ENCODE measurements at regions not wholly inside any gene's neighbourhood (a gene's known extent, or its start where the extent isn't known, plus 50 kb on each side); places are given as distances from the start of the nearest gene placed in this dataset.

- CTCF ChIA-PET: no interaction called here
- no peaks in the 10 kb centered on the region for H3K9me3 Mint-ChIP-seq
- no peak for DNase-seq
- H3K4me3 Mint-ChIP-seq: no peak overlapping the region
- no peaks in the 10 kb centered on the region for H3K27me3 Mint-ChIP-seq
- H3K27ac Mint-ChIP-seq: no peak overlapping the region
- H3K4me1 Mint-ChIP-seq: no peaks in the 10 kb centered on the region
- no peaks in the 10 kb centered on the region for H3K36me3 Mint-ChIP-seq
These were observed 373.5 kb upstream of the CELF2 start for GRCh38 chr10:10644008-10644646.

DNA sequence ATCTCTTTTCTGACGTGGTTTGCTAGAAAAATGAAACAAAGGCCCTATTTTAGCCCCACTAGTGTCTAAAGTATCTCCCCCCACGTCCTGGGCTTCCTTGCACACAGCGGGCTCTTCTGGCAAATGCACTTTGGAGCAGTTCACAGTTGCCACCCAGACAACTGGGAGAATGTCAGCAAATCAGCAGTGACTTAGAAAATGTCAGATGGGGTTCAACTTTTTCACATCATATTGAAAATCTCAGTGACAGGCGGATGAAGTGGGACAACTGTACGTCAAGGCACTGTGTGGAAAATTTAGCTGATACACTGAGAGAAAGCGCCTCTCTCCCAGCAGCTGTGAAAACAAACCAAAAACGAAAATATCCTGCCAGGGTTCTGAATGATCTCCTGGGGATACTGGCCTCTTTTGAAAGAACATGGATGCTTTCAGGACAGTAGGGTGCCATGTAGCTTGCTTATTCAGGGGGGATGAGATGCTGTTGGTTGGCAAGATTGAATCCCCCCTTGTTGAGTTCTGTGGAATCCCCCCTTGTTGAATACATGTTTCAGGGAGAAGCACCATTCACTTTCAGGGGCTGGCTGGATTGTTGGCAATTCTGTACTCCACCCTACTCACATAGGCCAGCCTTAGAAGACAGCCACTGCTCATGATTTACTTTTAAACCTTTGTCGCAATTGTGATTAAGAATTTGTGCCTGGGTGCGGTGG, 372.8 kb upstream of the CELF2 start:
- Mint-ChIP-seq H3K4me3 (no peak overlapping the region), H3K36me3 (no peaks in the 10 kb centered on the region), H3K9me3 (no peaks in the 10 kb centered on the region), H3K27me3 (no peaks in the 10 kb centered on the region), H3K27ac (no peak overlapping the region), H3K4me1 (no peaks in the 10 kb centered on the region)
- no peak for DNase-seq
- CTCF ChIA-PET: no interaction called here

- H3K36me3 Mint-ChIP-seq: no peaks in the 10 kb centered on the region
- CTCF ChIA-PET: no interaction called here
- H3K27ac Mint-ChIP-seq: no peak overlapping the region
- no peaks in the 10 kb centered on the region for H3K27me3 Mint-ChIP-seq
- no peak for DNase-seq
- H3K4me1 Mint-ChIP-seq: no peaks in the 10 kb centered on the region
- H3K4me3 Mint-ChIP-seq: no peak overlapping the region
- no peaks in the 10 kb centered on the region for H3K9me3 Mint-ChIP-seq
These were observed 370.3 kb upstream of the CELF2 start for GRCh38 chr10:10647331-10647730.

- Mint-ChIP-seq H3K4me3 (no peak overlapping the region), H3K27ac (no peak overlapping the region), H3K9me3 (no peaks in the 10 kb centered on the region), H3K27me3 (peaks cover 1% of the 10 kb centered on the region), H3K36me3 (no peaks in the 10 kb centered on the region), H3K4me1 (no peaks in the 10 kb centered on the region)
- CTCF ChIA-PET: interaction anchor here (0.6 kb wide), 1 partner anchor 130 kb away, joined by 3 read pairs; no protein-coding TSS in a partner anchor
- no peak for DNase-seq
These were observed 360.4 kb upstream of the CELF2 start for GRCh38 chr10:10657139-10657760.

DNA sequence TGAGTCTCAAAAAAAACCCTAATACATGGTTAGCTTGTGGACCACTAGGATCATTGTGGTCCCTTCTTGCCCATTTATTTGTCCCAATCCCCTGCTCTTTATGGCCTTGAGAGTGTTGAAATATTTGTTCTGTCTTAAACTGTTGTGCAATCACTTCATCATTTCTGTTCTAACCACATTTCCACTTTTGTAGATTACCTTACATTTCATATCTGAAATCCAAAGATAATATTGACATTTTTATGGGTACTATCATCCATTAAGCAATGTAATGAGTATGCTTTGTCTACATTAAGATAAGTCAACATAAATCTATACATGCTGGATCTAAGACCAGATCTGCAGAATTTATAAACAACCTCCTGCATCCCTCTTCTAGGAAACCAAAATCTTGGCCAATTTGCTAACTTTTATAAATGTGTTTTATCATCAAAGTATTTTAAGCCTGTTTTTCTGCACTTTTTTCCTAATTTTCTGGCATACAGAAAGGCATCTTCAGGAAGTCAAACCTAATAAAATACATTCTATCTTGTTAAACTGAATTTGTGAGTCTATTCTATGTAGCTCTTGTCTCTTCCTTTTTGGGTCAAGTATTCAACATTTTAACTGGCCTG, 359.4 kb upstream of the CELF2 start:
- DNase-seq: no peak
- Mint-ChIP-seq H3K36me3 (no peaks in the 10 kb centered on the region), H3K9me3 (no peaks in the 10 kb centered on the region), H3K4me1 (no peaks in the 10 kb centered on the region), H3K27me3 (peaks cover 5% of the 10 kb centered on the region), H3K4me3 (no peak overlapping the region), H3K27ac (no peak overlapping the region)
- CTCF ChIA-PET: no interaction called here

- Mint-ChIP-seq H3K4me3 (no peak overlapping the region), H3K27ac (no peak overlapping the region), H3K27me3 (peaks cover 5% of the 10 kb centered on the region), H3K4me1 (no peaks in the 10 kb centered on the region), H3K36me3 (no peaks in the 10 kb centered on the region), H3K9me3 (no peaks in the 10 kb centered on the region)
- CTCF ChIA-PET: no interaction called here
- no peak for DNase-seq
These were observed 357.6 kb upstream of the CELF2 start for GRCh38 chr10:10660054-10660453.

GRCh38 chr10:10661176-10661575, 356.5 kb upstream of the CELF2 start:
- DNase-seq: no peak
- peaks cover 5% of the 10 kb centered on the region for H3K27me3 Mint-ChIP-seq
- no peaks in the 10 kb centered on the region for H3K36me3 Mint-ChIP-seq
- no peaks in the 10 kb centered on the region for H3K4me1 Mint-ChIP-seq
- H3K27ac Mint-ChIP-seq: no peak overlapping the region
- no peaks in the 10 kb centered on the region for H3K9me3 Mint-ChIP-seq
- CTCF ChIA-PET: no interaction called here
- H3K4me3 Mint-ChIP-seq: no peak overlapping the region

- no peaks in the 10 kb centered on the region for H3K36me3 Mint-ChIP-seq
- no peaks in the 10 kb centered on the region for H3K4me1 Mint-ChIP-seq
- H3K27me3 Mint-ChIP-seq: peaks cover 5% of the 10 kb centered on the region
- no peak overlapping the region for H3K27ac Mint-ChIP-seq
- no peak overlapping the region for H3K4me3 Mint-ChIP-seq
- no peak for DNase-seq
- H3K9me3 Mint-ChIP-seq: no peaks in the 10 kb centered on the region
- CTCF ChIA-PET: no interaction called here
These were observed 354.8 kb upstream of the CELF2 start for GRCh38 chr10:10662716-10663408.

DNA sequence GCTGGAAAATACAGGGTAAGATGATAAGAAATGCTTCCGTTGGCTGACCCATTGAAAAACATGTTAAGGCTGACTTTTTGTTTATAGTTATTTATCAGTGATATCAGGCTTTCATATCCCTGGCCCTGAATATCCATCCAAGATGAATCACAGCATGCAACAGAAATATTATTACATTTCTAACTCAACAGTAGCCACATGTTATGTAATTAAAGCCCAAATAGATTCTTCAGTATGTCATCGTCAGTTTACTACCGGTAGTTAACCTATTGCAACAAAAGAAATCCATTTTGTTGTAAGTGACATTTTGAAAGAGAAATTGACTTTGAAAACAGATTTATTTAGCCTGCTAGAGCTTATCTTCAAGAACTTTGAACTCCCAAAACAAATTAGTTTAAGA, 354.1 kb upstream of the CELF2 start:
- Mint-ChIP-seq H3K27ac (no peak overlapping the region), H3K36me3 (no peaks in the 10 kb centered on the region), H3K27me3 (peaks cover 5% of the 10 kb centered on the region), H3K9me3 (no peaks in the 10 kb centered on the region), H3K4me3 (no peak overlapping the region), H3K4me1 (no peaks in the 10 kb centered on the region)
- no peak for DNase-seq
- CTCF ChIA-PET: no interaction called here

DNA sequence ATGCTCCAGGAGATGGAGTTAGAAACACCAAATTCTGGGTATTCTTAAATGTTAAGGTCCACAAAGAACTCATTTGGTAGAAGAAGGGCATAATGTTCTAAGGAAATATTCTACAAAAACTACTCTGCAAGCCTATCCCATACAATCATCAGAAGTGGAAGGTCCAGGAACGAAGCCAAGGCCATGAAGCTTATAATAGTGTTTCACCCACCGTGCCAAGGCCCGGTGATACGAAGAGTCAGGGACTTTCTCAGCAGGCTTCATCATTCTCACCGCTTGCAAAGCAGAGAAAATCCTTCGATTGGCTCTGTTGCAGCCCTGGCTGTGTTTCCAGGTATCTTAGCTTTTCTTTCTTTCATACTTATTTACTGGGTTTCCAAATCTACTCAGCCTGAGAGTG, 351.9 kb upstream of the CELF2 start:
- Mint-ChIP-seq H3K4me1 (no peaks in the 10 kb centered on the region), H3K27me3 (peaks cover 5% of the 10 kb centered on the region), H3K27ac (no peak overlapping the region), H3K9me3 (no peaks in the 10 kb centered on the region), H3K4me3 (no peak overlapping the region), H3K36me3 (no peaks in the 10 kb centered on the region)
- CTCF ChIA-PET: no interaction called here
- DNase-seq: no peak

DNA sequence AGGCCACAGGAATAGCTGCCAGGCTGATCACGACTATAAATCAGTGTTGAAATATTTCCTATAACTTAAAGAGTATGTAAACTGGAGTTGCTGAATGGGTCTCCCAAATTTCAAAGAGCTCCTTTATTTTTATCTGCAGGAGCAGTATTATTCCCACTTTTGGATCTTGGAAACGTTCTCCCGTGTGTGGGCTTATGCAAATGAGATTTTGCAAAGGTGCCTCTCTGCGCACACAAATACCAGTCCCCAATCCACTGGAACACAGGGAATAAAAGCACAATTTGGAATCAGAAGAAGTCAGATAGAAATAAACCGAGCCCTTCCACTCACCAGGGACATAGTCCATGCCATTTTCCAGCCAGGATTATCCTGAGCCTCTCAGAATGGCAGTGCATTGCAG, 350.2 kb upstream of the CELF2 start:
- Mint-ChIP-seq H3K27me3 (peaks cover 2% of the 10 kb centered on the region), H3K4me1 (no peaks in the 10 kb centered on the region), H3K9me3 (no peaks in the 10 kb centered on the region), H3K36me3 (no peaks in the 10 kb centered on the region), H3K4me3 (no peak overlapping the region), H3K27ac (no peak overlapping the region)
- DNase-seq: no peak
- CTCF ChIA-PET: no interaction called here

- no peak for DNase-seq
- H3K27me3 Mint-ChIP-seq: no peaks in the 10 kb centered on the region
- H3K27ac Mint-ChIP-seq: no peak overlapping the region
- H3K4me1 Mint-ChIP-seq: no peaks in the 10 kb centered on the region
- CTCF ChIA-PET: interaction anchor here (0.6 to 1.7 kb wide), 3 partner anchors 1077 to 1344 kb away, joined by 3 to 5 read pairs (median 4); no protein-coding TSS in a partner anchor
- H3K9me3 Mint-ChIP-seq: peaks cover 6% of the 10 kb centered on the region
- H3K36me3 Mint-ChIP-seq: no peaks in the 10 kb centered on the region
- H3K4me3 Mint-ChIP-seq: no peak overlapping the region
These were observed 340.7 kb upstream of the CELF2 start for GRCh38 chr10:10676972-10677371.

- DNase-seq: peak; percentile 55
- no peak overlapping the region for H3K27ac Mint-ChIP-seq
- no peak overlapping the region for H3K4me3 Mint-ChIP-seq
- no peaks in the 10 kb centered on the region for H3K4me1 Mint-ChIP-seq
- CTCF ChIA-PET: interaction anchor here (0.6 to 1.7 kb wide), 3 partner anchors 1077 to 1345 kb away, joined by 3 to 5 read pairs (median 4); no protein-coding TSS in a partner anchor
- H3K9me3 Mint-ChIP-seq: peaks cover 6% of the 10 kb centered on the region
- no peaks in the 10 kb centered on the region for H3K36me3 Mint-ChIP-seq
- no peaks in the 10 kb centered on the region for H3K27me3 Mint-ChIP-seq
These were observed 340.2 kb upstream of the CELF2 start for GRCh38 chr10:10677479-10677878.

DNA sequence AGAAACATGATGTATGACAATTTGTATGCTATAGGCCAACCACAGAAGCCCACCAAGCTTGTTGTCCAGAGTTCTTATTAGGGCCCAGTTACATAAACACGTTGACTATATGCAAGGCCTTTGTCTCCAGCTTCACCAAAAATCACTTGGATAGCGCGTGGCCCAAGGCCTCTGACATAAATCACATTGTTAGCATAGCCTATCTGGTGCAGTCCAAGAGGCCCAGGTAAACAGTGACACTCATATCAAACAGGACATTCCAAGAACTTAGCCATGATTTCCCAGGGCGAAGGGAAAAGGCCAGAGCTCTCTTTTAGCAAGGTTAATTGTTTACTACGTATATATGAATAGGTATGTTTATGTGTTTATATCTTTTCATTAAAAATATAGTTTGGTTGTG, 337.2 kb upstream of the CELF2 start:
- Mint-ChIP-seq H3K27ac (no peak overlapping the region), H3K9me3 (no peaks in the 10 kb centered on the region), H3K27me3 (no peaks in the 10 kb centered on the region), H3K4me3 (no peak overlapping the region), H3K36me3 (no peaks in the 10 kb centered on the region), H3K4me1 (no peaks in the 10 kb centered on the region)
- CTCF ChIA-PET: no interaction called here
- DNase-seq: no peak

Measured in activated naive CD4-positive, alpha-beta T cell treated with anti-CD3 and anti-CD28 coated beads, Interleukin-2, amount 10 ng/mL, durations not matched to agents 7 days and 5 days (primary cell).